ENCODE measurements at regions not wholly inside any gene's neighbourhood (a gene's known extent, or its start where the extent isn't known, plus 50 kb on each side); places are given as distances from the start of the nearest gene placed in this dataset.

- TF ChIP-seq CTCF (IDR thresholded peaks at IDR 0.05) (no peak), POLR2A (IDR thresholded peaks at IDR 0.05) (no peak)
These were observed 495.8 kb upstream of the ADAMTS5 start for GRCh38 chr21:27462726-27463125.
